ENCODE measurements at regions not wholly inside any gene's neighbourhood (a gene's known extent, or its start where the extent isn't known, plus 50 kb on each side); places are given as distances from the start of the nearest gene placed in this dataset.

GRCh38 chr2:224312741-224313140 lies 89.2 kb downstream of the FAM124B start:
- Histone ChIP-seq H3K27me3 (no peaks in the 10 kb centered on the region), H3K4me1 (no peaks in the 10 kb centered on the region), H3K9me3 (no peaks in the 10 kb centered on the region), H3K27ac (no peak overlapping the region), H3K36me3 (no peaks in the 10 kb centered on the region), H3K4me3 (no peak overlapping the region)
- intact Hi-C loops (cut with DNase I; ENCODE audit: low total_unique reads): no loop called here
- no peak for TF ChIP-seq POLR2A (IDR thresholded peaks at IDR 0.05)
- no peak for TF ChIP-seq EP300 (IDR thresholded peaks at IDR 0.05; ENCODE audit: low read depth)
- TF ChIP-seq POLR2AphosphoS5 (IDR thresholded peaks at IDR 0.05): no peak
- TF ChIP-seq CTCF (IDR thresholded peaks at IDR 0.05): no peak
- in situ Hi-C loops (cut with MboI; ENCODE audit: low pct_ligation_motif_present in 1 of 4, low pct_unique_long_range_greater_than_20kb in 1 of 4, low sequenced_read_pairs in 3 of 4): no loop called here
- no peak for DNase-seq
- 67 to 71% methylated on average over 1 to 3 of the region's 3 CpGs for WGBS, 2 donors (ENCODE audit: low coverage in 1 of 2)

- no peaks in the 10 kb centered on the region for H3K36me3 ChIP-seq
- TF ChIP-seq POLR2A (IDR thresholded peaks at IDR 0.05): no peak
- H3K4me3 ChIP-seq: no peak overlapping the region
- intact Hi-C loops (cut with DNase I; ENCODE audit: low total_unique reads): no loop called here
- H3K4me1 ChIP-seq: no peaks in the 10 kb centered on the region
- no peak for DNase-seq
- no peaks in the 10 kb centered on the region for H3K9me3 ChIP-seq
- H3K27ac ChIP-seq: no peak overlapping the region
- WGBS, 2 donors (ENCODE audit: low coverage in 1 of 2): 49 to 70% methylated on average over 4 to 8 of the region's 8 CpGs
- H3K27me3 ChIP-seq: no peaks in the 10 kb centered on the region
- in situ Hi-C loops (cut with MboI; ENCODE audit: low pct_ligation_motif_present in 1 of 4, low pct_unique_long_range_greater_than_20kb in 1 of 4, low sequenced_read_pairs in 3 of 4): no loop called here
Measured at GRCh38 chr2:224310943-224311625, 90.8 kb downstream of the FAM124B start.

- 77 to 82% methylated on average over 4 of the region's 4 CpGs for WGBS, 2 donors (ENCODE audit: low coverage in 1 of 2)
- no peaks in the 10 kb centered on the region for H3K36me3 ChIP-seq
- intact Hi-C loops (cut with DNase I; ENCODE audit: low total_unique reads) (no loop called here), in situ Hi-C loops (cut with MboI; ENCODE audit: low pct_ligation_motif_present in 1 of 4, low pct_unique_long_range_greater_than_20kb in 1 of 4, low sequenced_read_pairs in 3 of 4) (no loop called here)
- no peak for DNase-seq
- no peak overlapping the region for H3K4me3 ChIP-seq
- no peaks in the 10 kb centered on the region for H3K27me3 ChIP-seq
- H3K9me3 ChIP-seq: no peaks in the 10 kb centered on the region
- no peaks in the 10 kb centered on the region for H3K4me1 ChIP-seq
- H3K27ac ChIP-seq: no peak overlapping the region
- TF ChIP-seq POLR2AphosphoS5 (IDR thresholded peaks at IDR 0.05): no peak
- TF ChIP-seq EP300 (IDR thresholded peaks at IDR 0.05; ENCODE audit: low read depth): no peak
- no peak for TF ChIP-seq POLR2A (IDR thresholded peaks at IDR 0.05)
- no peak for TF ChIP-seq CTCF (IDR thresholded peaks at IDR 0.05)
Measured at GRCh38 chr2:224309176-224309575, 92.7 kb downstream of the FAM124B start.

- Histone ChIP-seq H3K36me3 (no peaks in the 10 kb centered on the region), H3K27me3 (no peaks in the 10 kb centered on the region), H3K4me1 (no peaks in the 10 kb centered on the region), H3K9me3 (no peaks in the 10 kb centered on the region), H3K27ac (no peak overlapping the region), H3K4me3 (no peak overlapping the region)
- no peak for TF ChIP-seq EP300 (IDR thresholded peaks at IDR 0.05; ENCODE audit: low read depth)
- no peak for TF ChIP-seq CTCF (IDR thresholded peaks at IDR 0.05)
- in situ Hi-C loops (cut with MboI; ENCODE audit: low pct_ligation_motif_present in 1 of 4, low pct_unique_long_range_greater_than_20kb in 1 of 4, low sequenced_read_pairs in 3 of 4): no loop called here
- DNase-seq: no peak
- WGBS, 2 donors (ENCODE audit: low coverage in 1 of 2): 25 to 32% methylated on average over 2 of the region's 2 CpGs
- intact Hi-C loops (cut with DNase I; ENCODE audit: low total_unique reads): no loop called here
Measured at GRCh38 chr2:224308272-224308911, 93.5 kb downstream of the FAM124B start.

- 84 to 91% methylated on average over 2 to 8 of the region's 8 CpGs for WGBS, 2 donors (ENCODE audit: low coverage in 1 of 2)
- Histone ChIP-seq H3K4me3 (no peak overlapping the region), H3K36me3 (no peaks in the 10 kb centered on the region), H3K27ac (no peak overlapping the region), H3K9me3 (no peaks in the 10 kb centered on the region), H3K27me3 (no peaks in the 10 kb centered on the region), H3K4me1 (no peaks in the 10 kb centered on the region)
- in situ Hi-C loops (cut with MboI; ENCODE audit: low pct_ligation_motif_present in 1 of 4, low pct_unique_long_range_greater_than_20kb in 1 of 4, low sequenced_read_pairs in 3 of 4) (no loop called here), intact Hi-C loops (cut with DNase I; ENCODE audit: low total_unique reads) (no loop called here)
- no peak for DNase-seq
- no peak for TF ChIP-seq CTCF (IDR thresholded peaks at IDR 0.05)
- no peak for TF ChIP-seq POLR2A (IDR thresholded peaks at IDR 0.05)
- no peak for TF ChIP-seq POLR2AphosphoS5 (IDR thresholded peaks at IDR 0.05)
- TF ChIP-seq EP300 (IDR thresholded peaks at IDR 0.05; ENCODE audit: low read depth): no peak
Measured at GRCh38 chr2:224302952-224303351, 99.0 kb downstream of the FAM124B start.

Data from transverse colon (tissue), 4 donors.